CD14-positive monocyte (primary cell): ENCODE measurements at regions not wholly inside any gene's neighbourhood (a gene's known extent, or its start where the extent isn't known, plus 50 kb on each side); places are given as distances from the start of the nearest gene placed in this dataset.

Experiments
- DNase-seq, 3 donors: peaks; one replicate each; pipeline ENCODE4 v3.0.0-alpha.2; 2011 to 2022
- H2AFZ ChIP-seq: 2 replicates; pipeline ENCODE4 v1.6.0; 2012; ENCODE audit warnings: mild to moderate bottlenecking, low read depth, low read length, inconsistent platforms; ENCODE audit not compliant: insufficient read depth, poor library complexity, severe bottlenecking
- H3K27ac ChIP-seq, 2 donors: 1 replicate in 1 of 2; 2 replicates in 1 of 2; pipeline ENCODE4 v1.5.1; 2012 to 2013; ENCODE audit warnings: low read length in 2 of 2, control low read depth in 1 of 2, inconsistent platforms in 1 of 2, low read depth in 1 of 2, mild to moderate bottlenecking in 1 of 2
- H3K27me3 ChIP-seq, 2 donors: one replicate each; pipeline versions ENCODE4 v1.6.0 to v1.6.1; 2011 to 2013; ENCODE audit warnings: low read length in 2 of 2; ENCODE audit not compliant: control insufficient read depth in 2 of 2, insufficient read depth in 2 of 2
- H3K36me3 ChIP-seq, 2 donors: replicated peaks in 1 of 2; 1 replicate in 1 of 2; 2 replicates in 1 of 2; pipeline versions ENCODE4 v1.5.1 to v1.6.1; 2012 to 2013; ENCODE audit warnings: low read length in 2 of 2, control low read depth in 1 of 2, inconsistent platforms in 1 of 2, mild to moderate bottlenecking in 1 of 2; ENCODE audit not compliant: insufficient read depth in 2 of 2, control insufficient read depth in 1 of 2
- H3K4me1 ChIP-seq, 2 donors: 1 replicate in 1 of 2; 2 replicates in 1 of 2; pipeline versions ENCODE4 v1.5.1 to v1.6.1; 2012 to 2013; ENCODE audit warnings: low read length in 2 of 2, control low read depth in 1 of 2, inconsistent platforms in 1 of 2, mild to moderate bottlenecking in 1 of 2, moderate library complexity in 1 of 2; ENCODE audit not compliant: insufficient read depth in 2 of 2, control insufficient read depth in 1 of 2
- H3K4me2 ChIP-seq: replicated peaks from 2 replicates; pipeline ENCODE3; 2012; ENCODE audit warnings: low read length, moderate library complexity, mild to moderate bottlenecking; ENCODE audit not compliant: poor library complexity, severe bottlenecking; ENCODE audit errors: extremely low read depth
- H3K4me3 ChIP-seq, 3 experiments: fragments of 200-600 bp in 1 of 3; sonication (generic) in 1 of 3; replicated peaks in 1 of 3; 1 replicate in 2 of 3; 2 replicates in 1 of 3; pipeline ENCODE4 v1.5.1; 2011 to 2013; ENCODE audit warnings: low read length in 3 of 3, mild to moderate bottlenecking in 3 of 3, control low read depth in 2 of 3, low read depth in 2 of 3, inconsistent platforms in 1 of 3, moderate library complexity in 1 of 3
- H3K79me2 ChIP-seq: 2 replicates; pipeline ENCODE4 v1.6.0; 2012; ENCODE audit warnings: mild to moderate bottlenecking, control low read depth, inconsistent platforms, low read length, moderate library complexity; ENCODE audit not compliant: insufficient read depth
- H3K9ac ChIP-seq: 2 replicates; pipeline ENCODE4 v1.6.0; 2017; ENCODE audit warnings: low read length, mild to moderate bottlenecking; ENCODE audit not compliant: insufficient read depth, poor library complexity, severe bottlenecking
- H3K9me3 ChIP-seq, 2 donors: replicated peaks in 1 of 2; 1 replicate in 1 of 2; 2 replicates in 1 of 2; pipeline versions ENCODE4 v1.5.1 to v1.6.1; 2012 to 2013; ENCODE audit warnings: low read length in 2 of 2, control low read depth in 1 of 2; ENCODE audit not compliant: control insufficient read depth in 1 of 2, insufficient read depth in 1 of 2
- H4K20me1 ChIP-seq: 2 replicates; pipeline ENCODE4 v1.6.0; 2012; ENCODE audit warnings: mild to moderate bottlenecking, low read length, control low read depth, moderate library complexity; ENCODE audit not compliant: insufficient read depth
- H3K27ac Mint-ChIP-seq, 7 donors: one replicate each; pipeline ENCODE4 v1.8.0; 2020; ENCODE audit warnings: mild to moderate bottlenecking in 7 of 7, mixed read lengths in 7 of 7, moderate library complexity in 6 of 7, inconsistent platforms in 2 of 7
- H3K27me3 Mint-ChIP-seq, 3 donors: one replicate each; pipeline ENCODE4 v1.8.0; 2021 to 2022; ENCODE audit warnings: low read depth in 3 of 3, mild to moderate bottlenecking in 3 of 3, mixed read lengths in 3 of 3, moderate library complexity in 3 of 3, inconsistent platforms in 1 of 3
- H3K36me3 Mint-ChIP-seq, 2 donors: one replicate each; pipeline ENCODE4 v1.8.0; 2020; ENCODE audit warnings: mixed read lengths in 2 of 2, inconsistent platforms in 1 of 2, mild to moderate bottlenecking in 1 of 2
- H3K4me1 Mint-ChIP-seq: one replicate; pipeline ENCODE4 v1.8.0; 2020; ENCODE audit warnings: mild to moderate bottlenecking, mixed read lengths
- H3K4me3 Mint-ChIP-seq, 2 donors: one replicate each; pipeline ENCODE4 v1.8.0; 2020; ENCODE audit warnings: mild to moderate bottlenecking in 2 of 2, mixed read lengths in 2 of 2, moderate library complexity in 1 of 2
- H3K9me3 Mint-ChIP-seq, 7 donors: one replicate each; pipeline ENCODE4 v1.8.0; 2020 to 2022; ENCODE audit warnings: mixed read lengths in 7 of 7, mild to moderate bottlenecking in 6 of 7, moderate library complexity in 6 of 7, inconsistent platforms in 2 of 7
- CTCF ChIP-seq: fragments of 200-600 bp; IDR thresholded peaks from one replicate; pipeline ENCODE4 v1.8.0; 2022; ENCODE audit warnings: antibody characterized with exemption, mild to moderate bottlenecking
- WGBS: methylation state at CpG from one replicate; pipeline ENCODE4 v1.1.5; 2013; ENCODE audit warnings: missing lambda C conversion rate; ENCODE audit not compliant: insufficient coverage; 5-methylcytosine and 5-hydroxymethylcytosine counted together
- intact Hi-C, 2 donors: fragments of 100-400 bp; cut with micrococcal nuclease; formaldehyde crosslinking; loops; one replicate each; pipeline versions ENCODE4 v1.15.0 to v1.15.1; 2023

- WGBS: no CpG with 5 or more reads among the region's 2 CpGs
- no peak overlapping the region for H2AFZ ChIP-seq
Measured at GRCh38 chr10:57222603-57223002, 861.5 kb upstream of the ZWINT start.

GRCh38 chr10:57222129-57222528 is 861.1 kb upstream of the ZWINT start:
- Mint-ChIP-seq H3K36me3 (no peaks in the 10 kb centered on the region), H3K27ac (peak overlapping the region in 1 of 7 donors; percentile 13), H3K27me3 (no peaks in the 10 kb centered on the region), H3K9me3 (peaks cover 0 to 4% (median 0%) of the 10 kb centered on the region in 7 donors), H3K4me3 (no peak overlapping the region), H3K4me1 (no peaks in the 10 kb centered on the region)
- TF ChIP-seq CTCF: no peak
- no peak for DNase-seq
- intact Hi-C loops: no loop called here
- no peaks in the 10 kb centered on the region for H3K79me2 ChIP-seq
- H3K27me3 ChIP-seq: no peaks in the 10 kb centered on the region
- no peak overlapping the region for H3K27ac ChIP-seq
- no peaks in the 10 kb centered on the region for H3K36me3 ChIP-seq
- no peaks in the 10 kb centered on the region for H4K20me1 ChIP-seq
- H2AFZ ChIP-seq: no peak overlapping the region
- no peaks in the 10 kb centered on the region for H3K4me1 ChIP-seq
- H3K4me3 ChIP-seq: no peak overlapping the region
- H3K9me3 ChIP-seq: no peaks in the 10 kb centered on the region
- no peak overlapping the region for H3K4me2 ChIP-seq
- H3K9ac ChIP-seq: no peak overlapping the region
- WGBS: 60% methylated on average over 1 of the region's 3 CpGs

More at GRCh38 chr10:57222603-57223002, 861.5 kb upstream of the ZWINT start:
- Histone ChIP-seq H3K4me2 (no peak overlapping the region), H3K9me3 (no peaks in the 10 kb centered on the region), H3K36me3 (no peaks in the 10 kb centered on the region), H4K20me1 (no peaks in the 10 kb centered on the region), H3K4me1 (no peaks in the 10 kb centered on the region), H3K79me2 (no peaks in the 10 kb centered on the region), H3K9ac (no peak overlapping the region), H3K4me3 (no peak overlapping the region), H3K27me3 (no peaks in the 10 kb centered on the region), H3K27ac (no peak overlapping the region)
- Mint-ChIP-seq H3K36me3 (no peaks in the 10 kb centered on the region), H3K27me3 (no peaks in the 10 kb centered on the region), H3K4me3 (no peak overlapping the region), H3K9me3 (peaks cover 0 to 4% (median 0%) of the 10 kb centered on the region in 7 donors), H3K27ac (no peak overlapping the region), H3K4me1 (no peaks in the 10 kb centered on the region)
- TF ChIP-seq CTCF: no peak
- no peak for DNase-seq
- intact Hi-C loops: no loop called here
